ENCODE measurements at regions not wholly inside any gene's neighbourhood (a gene's known extent, or its start where the extent isn't known, plus 50 kb on each side); places are given as distances from the start of the nearest gene placed in this dataset.

DNA sequence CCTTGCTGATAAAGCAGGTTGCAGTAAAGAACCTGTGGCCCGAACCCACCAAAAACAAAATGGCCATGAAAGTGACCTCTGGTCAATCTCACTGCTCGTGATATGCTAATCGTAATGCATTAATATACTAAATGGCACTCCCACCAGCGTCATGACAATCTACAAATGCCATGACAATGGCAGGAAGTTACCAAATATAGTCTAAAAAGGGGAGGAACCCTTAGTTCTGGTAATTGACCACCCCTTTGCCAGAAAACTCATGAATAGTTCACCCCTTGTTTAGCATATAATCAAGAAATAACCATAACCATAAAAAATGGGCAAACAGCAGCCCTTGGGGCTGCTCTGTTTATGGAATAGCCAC is 1139.4 kb upstream of the LRRN3 start:
- no peak overlapping the region for H3K4me3 ChIP-seq (ENCODE audit: low read depth, low read length)
- H3K36me3 ChIP-seq (ENCODE audit: control insufficient read depth in 2 of 2, insufficient read depth in 1 of 2, low read length in 2 of 2), result no peaks in the 10 kb centered on the region
- no peaks in the 10 kb centered on the region for H3K9me3 ChIP-seq (ENCODE audit: control insufficient read depth, insufficient read depth, low read depth, low read length)
- H3K27ac ChIP-seq (ENCODE audit: extremely low read depth, low read depth, low read length), result no peak overlapping the region
- ChIA-PET POLR2A (no interaction called here), CTCF (no interaction called here)
- TF ChIP-seq, protein P1, sequence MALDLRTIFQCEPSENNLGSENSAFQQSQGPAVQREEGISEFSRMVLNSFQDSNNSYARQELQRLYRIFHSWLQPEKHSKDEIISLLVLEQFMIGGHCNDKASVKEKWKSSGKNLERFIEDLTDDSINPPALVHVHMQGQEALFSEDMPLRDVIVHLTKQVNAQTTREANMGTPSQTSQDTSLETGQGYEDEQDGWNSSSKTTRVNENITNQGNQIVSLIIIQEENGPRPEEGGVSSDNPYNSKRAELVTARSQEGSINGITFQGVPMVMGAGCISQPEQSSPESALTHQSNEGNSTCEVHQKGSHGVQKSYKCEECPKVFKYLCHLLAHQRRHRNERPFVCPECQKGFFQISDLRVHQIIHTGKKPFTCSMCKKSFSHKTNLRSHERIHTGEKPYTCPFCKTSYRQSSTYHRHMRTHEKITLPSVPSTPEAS (tag by site-specific recombination; IDR thresholded peaks at IDR 0.05), result no peak
- TF ChIP-seq SCRT1 (tag by site-specific recombination; IDR thresholded peaks at IDR 0.05; ENCODE audit: borderline replicate concordance), result no peak
- TF ChIP-seq ZNF792 (tag by site-specific recombination; IDR thresholded peaks at IDR 0.05), result no peak
- TF ChIP-seq ZNF76 (tag by site-specific recombination; IDR thresholded peaks at IDR 0.05; ENCODE audit: borderline replicate concordance, low read depth), result no peak
- no peak for TF ChIP-seq ZNF561 (tag by site-specific recombination; IDR thresholded peaks at IDR 0.05; ENCODE audit: borderline replicate concordance)
- no peak for TF ChIP-seq SCRT2 (tag by site-specific recombination; IDR thresholded peaks at IDR 0.05)
- TF ChIP-seq ZNF239 (tag by site-specific recombination; IDR thresholded peaks at IDR 0.05), result no peak
- no peaks in the 10 kb centered on the region for H3K4me1 ChIP-seq (ENCODE audit: control insufficient read depth, insufficient read depth, low read length)

- no peaks in the 10 kb centered on the region for H3K36me3 ChIP-seq (ENCODE audit: control insufficient read depth in 2 of 2, insufficient read depth in 1 of 2, low read length in 2 of 2)
- H3K9me3 ChIP-seq (ENCODE audit: control insufficient read depth, insufficient read depth, low read depth, low read length), result no peaks in the 10 kb centered on the region
- H3K4me3 ChIP-seq (ENCODE audit: low read depth, low read length), result no peak overlapping the region
- ChIA-PET POLR2A (no interaction called here), CTCF (no interaction called here)
- H3K27ac ChIP-seq (ENCODE audit: extremely low read depth, low read depth, low read length), result no peak overlapping the region
- no peaks in the 10 kb centered on the region for H3K4me1 ChIP-seq (ENCODE audit: control insufficient read depth, insufficient read depth, low read length)
- TF ChIP-seq, protein P2, sequence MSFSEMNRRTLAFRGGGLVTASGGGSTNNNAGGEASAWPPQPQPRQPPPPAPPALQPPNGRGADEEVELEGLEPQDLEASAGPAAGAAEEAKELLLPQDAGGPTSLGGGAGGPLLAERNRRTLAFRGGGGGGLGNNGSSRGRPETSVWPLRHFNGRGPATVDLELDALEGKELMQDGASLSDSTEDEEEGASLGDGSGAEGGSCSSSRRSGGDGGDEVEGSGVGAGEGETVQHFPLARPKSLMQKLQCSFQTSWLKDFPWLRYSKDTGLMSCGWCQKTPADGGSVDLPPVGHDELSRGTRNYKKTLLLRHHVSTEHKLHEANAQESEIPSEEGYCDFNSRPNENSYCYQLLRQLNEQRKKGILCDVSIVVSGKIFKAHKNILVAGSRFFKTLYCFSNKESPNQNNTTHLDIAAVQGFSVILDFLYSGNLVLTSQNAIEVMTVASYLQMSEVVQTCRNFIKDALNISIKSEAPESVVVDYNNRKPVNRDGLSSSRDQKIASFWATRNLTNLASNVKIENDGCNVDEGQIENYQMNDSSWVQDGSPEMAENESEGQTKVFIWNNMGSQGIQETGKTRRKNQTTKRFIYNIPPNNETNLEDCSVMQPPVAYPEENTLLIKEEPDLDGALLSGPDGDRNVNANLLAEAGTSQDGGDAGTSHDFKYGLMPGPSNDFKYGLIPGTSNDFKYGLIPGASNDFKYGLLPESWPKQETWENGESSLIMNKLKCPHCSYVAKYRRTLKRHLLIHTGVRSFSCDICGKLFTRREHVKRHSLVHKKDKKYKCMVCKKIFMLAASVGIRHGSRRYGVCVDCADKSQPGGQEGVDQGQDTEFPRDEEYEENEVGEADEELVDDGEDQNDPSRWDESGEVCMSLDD (tag by site-specific recombination; IDR thresholded peaks at IDR 0.05), result no peak
- TF ChIP-seq ZNF211 (tag by site-specific recombination; IDR thresholded peaks at IDR 0.05; ENCODE audit: low read depth) (no peak), ZSCAN5A (tag by site-specific recombination; IDR thresholded peaks at IDR 0.05) (no peak), OSR2 (tag by site-specific recombination; IDR thresholded peaks at IDR 0.05) (no peak), ZNF571 (tag by site-specific recombination; IDR thresholded peaks at IDR 0.05) (no peak), ZNF324 (tag by site-specific recombination; IDR thresholded peaks at IDR 0.05) (no peak), ZFHX2 (tag by site-specific recombination; conservative IDR thresholded peaks at IDR 0.05) (no peak), SCRT1 (tag by site-specific recombination; IDR thresholded peaks at IDR 0.05; ENCODE audit: borderline replicate concordance) (no peak), ZNF37A (tag by site-specific recombination; IDR thresholded peaks at IDR 0.05) (no peak), ZNF266 (tag by site-specific recombination; IDR thresholded peaks at IDR 0.05; ENCODE audit: low read depth) (no peak), ZNF416 (tag by site-specific recombination; IDR thresholded peaks at IDR 0.05) (no peak), ZNF621 (tag by site-specific recombination; IDR thresholded peaks at IDR 0.05) (no peak)
- TF ChIP-seq, protein P3, sequence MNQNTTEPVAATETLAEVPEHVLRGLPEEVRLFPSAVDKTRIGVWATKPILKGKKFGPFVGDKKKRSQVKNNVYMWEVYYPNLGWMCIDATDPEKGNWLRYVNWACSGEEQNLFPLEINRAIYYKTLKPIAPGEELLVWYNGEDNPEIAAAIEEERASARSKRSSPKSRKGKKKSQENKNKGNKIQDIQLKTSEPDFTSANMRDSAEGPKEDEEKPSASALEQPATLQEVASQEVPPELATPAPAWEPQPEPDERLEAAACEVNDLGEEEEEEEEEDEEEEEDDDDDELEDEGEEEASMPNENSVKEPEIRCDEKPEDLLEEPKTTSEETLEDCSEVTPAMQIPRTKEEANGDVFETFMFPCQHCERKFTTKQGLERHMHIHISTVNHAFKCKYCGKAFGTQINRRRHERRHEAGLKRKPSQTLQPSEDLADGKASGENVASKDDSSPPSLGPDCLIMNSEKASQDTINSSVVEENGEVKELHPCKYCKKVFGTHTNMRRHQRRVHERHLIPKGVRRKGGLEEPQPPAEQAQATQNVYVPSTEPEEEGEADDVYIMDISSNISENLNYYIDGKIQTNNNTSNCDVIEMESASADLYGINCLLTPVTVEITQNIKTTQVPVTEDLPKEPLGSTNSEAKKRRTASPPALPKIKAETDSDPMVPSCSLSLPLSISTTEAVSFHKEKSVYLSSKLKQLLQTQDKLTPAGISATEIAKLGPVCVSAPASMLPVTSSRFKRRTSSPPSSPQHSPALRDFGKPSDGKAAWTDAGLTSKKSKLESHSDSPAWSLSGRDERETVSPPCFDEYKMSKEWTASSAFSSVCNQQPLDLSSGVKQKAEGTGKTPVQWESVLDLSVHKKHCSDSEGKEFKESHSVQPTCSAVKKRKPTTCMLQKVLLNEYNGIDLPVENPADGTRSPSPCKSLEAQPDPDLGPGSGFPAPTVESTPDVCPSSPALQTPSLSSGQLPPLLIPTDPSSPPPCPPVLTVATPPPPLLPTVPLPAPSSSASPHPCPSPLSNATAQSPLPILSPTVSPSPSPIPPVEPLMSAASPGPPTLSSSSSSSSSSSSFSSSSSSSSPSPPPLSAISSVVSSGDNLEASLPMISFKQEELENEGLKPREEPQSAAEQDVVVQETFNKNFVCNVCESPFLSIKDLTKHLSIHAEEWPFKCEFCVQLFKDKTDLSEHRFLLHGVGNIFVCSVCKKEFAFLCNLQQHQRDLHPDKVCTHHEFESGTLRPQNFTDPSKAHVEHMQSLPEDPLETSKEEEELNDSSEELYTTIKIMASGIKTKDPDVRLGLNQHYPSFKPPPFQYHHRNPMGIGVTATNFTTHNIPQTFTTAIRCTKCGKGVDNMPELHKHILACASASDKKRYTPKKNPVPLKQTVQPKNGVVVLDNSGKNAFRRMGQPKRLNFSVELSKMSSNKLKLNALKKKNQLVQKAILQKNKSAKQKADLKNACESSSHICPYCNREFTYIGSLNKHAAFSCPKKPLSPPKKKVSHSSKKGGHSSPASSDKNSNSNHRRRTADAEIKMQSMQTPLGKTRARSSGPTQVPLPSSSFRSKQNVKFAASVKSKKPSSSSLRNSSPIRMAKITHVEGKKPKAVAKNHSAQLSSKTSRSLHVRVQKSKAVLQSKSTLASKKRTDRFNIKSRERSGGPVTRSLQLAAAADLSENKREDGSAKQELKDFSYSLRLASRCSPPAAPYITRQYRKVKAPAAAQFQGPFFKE (tag by site-specific recombination; IDR thresholded peaks at IDR 0.05; ENCODE audit: borderline replicate concordance), result no peak
- TF ChIP-seq, protein P4, sequence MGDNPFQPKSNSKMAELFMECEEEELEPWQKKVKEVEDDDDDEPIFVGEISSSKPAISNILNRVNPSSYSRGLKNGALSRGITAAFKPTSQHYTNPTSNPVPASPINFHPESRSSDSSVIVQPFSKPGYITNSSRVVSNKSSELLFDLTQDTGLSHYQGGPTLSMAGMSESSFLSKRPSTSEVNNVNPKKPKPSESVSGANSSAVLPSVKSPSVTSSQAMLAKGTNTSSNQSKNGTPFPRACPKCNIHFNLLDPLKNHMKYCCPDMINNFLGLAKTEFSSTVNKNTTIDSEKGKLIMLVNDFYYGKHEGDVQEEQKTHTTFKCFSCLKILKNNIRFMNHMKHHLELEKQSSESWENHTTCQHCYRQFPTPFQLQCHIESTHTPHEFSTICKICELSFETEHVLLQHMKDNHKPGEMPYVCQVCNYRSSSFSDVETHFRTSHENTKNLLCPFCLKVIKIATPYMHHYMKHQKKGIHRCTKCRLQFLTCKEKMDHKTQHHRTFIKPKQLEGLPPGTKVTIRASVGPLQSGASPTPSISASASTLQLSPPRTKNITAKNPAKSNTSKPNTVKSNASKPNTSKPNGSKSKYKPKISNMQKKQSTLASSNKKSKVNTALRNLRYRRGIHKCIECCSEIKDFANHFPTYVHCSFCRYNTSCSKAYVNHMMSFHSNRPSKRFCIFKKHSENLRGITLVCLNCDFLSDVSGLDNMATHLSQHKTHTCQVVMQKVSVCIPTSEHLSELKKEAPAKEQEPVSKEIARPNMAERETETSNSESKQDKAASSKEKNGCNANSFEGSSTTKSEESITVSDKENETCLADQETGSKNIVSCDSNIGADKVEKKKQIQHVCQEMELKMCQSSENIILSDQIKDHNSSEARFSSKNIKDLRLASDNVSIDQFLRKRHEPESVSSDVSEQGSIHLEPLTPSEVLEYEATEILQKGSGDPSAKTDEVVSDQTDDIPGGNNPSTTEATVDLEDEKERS (tag by site-specific recombination; IDR thresholded peaks at IDR 0.05), result no peak
Observed at GRCh38 chr7:109955986-109956385, 1134.9 kb upstream of the LRRN3 start.
